SK-MEL-5 (cell line): ENCODE measurements at regions not wholly inside any gene's neighbourhood (a gene's known extent, or its start where the extent isn't known, plus 50 kb on each side); places are given as distances from the start of the nearest gene placed in this dataset.

Experiments used
- DNase-seq: peaks from one replicate; pipeline ENCODE4 v3.0.0-alpha.2; 2016; ENCODE audit warnings: low read depth, low spot score
- in situ Hi-C: cut with HindIII; loops from 2 replicates; pipeline ENCODE4 v1.10.0; 2016; ENCODE audit warnings: low sequenced_read_pairs, high pct_unique_total_duplicates, low pct_unique_long_range_greater_than_20kb

DNA sequence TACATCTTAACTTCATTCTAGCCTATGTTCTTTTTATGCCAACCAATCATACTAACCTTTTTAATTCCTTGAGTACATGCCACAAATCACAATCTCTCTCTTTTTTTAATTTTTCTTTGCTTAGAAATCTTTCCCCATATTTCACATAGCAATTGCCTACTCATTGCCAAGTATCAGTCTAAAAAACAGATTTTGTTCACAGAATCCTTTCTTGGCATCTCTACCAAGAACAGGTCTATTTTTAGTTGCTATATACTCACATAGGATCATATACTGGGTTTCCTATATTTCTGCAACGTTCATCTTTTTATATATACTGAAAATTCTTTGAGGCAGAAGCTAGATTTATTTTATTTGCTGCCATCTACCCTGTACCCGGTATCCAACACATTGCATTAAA lies 292.1 kb downstream of the GASK1B start:
- no peak for DNase-seq
- in situ Hi-C loops, result no loop called here

DNA sequence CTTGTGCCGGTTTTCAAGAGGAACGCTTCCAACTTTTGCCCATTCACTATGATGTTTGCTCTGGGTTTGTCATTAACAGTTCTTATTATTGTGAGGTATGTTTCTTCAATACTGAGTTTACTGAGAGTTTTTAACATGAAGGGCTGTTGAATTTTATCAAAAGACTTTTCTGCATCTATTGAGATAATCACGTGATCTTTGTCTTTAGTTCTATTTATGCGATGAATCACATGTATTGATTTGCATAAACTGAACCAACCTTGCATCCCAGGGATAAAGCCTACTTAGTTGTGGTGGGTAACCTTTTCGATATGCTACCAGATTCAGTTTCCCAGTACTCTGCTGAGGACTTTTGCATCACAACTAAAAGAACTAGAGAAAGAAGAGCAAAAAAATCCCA lies 318.0 kb downstream of the GASK1B start:
- no peak for DNase-seq
- in situ Hi-C loops, result no loop called here

DNA sequence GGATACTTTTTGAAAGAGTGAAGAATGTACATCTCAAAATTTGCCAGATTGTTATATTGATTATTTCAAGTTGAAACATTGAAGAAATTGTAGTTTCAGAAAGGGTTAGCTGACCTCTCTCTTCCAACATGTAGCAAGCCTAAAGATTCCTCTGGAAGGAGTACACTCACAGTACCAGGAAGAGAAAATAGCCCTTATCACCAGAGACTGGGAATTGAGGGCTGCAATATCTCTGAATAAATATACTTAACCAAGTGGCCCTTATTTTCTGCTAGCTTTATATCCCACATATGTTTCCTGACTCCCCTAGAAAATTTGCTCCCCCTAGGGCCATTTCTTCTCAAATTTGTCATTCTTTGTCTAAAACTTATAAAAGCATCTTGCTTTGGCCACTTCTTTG lies 332.2 kb downstream of the GASK1B start:
- no peak for DNase-seq
- in situ Hi-C loops, result no loop called here

DNA sequence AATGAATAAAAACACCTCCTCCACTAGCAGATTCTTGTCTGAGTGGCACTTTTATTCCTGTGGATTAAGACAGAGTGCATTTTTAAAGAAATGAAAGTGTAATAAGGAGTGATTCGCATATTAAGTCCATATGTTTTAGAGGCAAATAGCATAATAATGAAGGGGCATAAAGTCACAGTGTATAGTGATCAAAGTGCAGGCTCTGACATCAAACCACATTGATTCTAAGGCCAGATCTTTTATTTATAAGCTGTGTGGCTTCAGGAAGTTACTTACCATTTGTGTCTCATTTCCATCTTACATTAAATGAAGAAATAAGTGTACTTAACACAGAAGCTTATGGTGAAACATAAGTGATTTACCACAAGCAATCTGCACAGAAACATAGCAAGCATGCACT lies 332.8 kb downstream of the GASK1B start:
- in situ Hi-C loops, result no loop called here

DNA sequence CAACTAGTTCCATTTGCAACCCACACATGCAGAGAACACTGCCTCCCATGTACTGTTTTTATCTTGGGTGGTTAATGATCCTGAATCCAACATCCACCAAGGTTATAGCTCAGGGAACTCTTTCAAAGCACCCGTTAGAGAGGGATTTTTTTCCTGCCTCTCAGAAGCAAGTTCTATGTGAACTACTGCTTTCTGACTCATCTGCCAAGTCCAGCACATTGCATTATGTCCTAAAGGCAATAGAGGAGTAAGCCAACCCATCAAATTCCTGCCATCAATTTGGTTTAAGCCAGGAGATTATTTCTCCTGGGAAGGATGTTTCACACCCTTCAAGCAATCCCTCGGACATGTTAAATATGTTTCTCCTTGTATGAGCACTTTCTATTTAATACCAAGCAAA lies 334.5 kb downstream of the GASK1B start:
- DNase-seq, result no peak
- in situ Hi-C loops, result no loop called here

More for the DNA sequence above, 332.8 kb downstream of the GASK1B start:
- DNase-seq, result no peak

DNA sequence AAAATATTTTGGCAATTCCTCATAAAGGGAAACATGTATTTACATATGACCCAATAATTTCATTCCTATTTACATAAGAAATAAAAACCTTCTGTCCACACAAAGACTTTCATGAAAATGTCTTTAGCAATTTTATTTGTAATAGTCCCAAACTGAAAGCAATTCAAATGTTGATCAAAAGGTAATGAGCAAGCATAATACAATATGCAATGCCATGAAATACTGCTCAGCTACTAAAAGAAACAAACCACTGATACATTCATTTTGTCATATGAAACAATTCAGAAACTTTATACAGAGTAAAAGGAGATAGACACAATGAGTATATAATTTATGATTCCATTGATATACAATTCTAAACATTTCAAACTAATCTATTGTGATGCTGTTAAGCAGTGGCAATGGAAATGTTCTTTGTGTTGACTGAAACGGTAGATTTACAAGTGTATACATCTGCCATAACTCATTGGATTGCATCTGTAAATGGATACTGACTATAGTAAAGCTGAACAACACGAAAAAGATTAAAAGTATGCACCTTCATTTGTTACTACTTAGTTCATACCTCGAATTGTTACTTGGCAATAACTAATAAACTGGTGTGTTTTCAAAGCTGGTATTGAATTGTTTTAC lies 335.6 kb downstream of the GASK1B start:
- in situ Hi-C loops, result no loop called here
- DNase-seq, result no peak

DNA sequence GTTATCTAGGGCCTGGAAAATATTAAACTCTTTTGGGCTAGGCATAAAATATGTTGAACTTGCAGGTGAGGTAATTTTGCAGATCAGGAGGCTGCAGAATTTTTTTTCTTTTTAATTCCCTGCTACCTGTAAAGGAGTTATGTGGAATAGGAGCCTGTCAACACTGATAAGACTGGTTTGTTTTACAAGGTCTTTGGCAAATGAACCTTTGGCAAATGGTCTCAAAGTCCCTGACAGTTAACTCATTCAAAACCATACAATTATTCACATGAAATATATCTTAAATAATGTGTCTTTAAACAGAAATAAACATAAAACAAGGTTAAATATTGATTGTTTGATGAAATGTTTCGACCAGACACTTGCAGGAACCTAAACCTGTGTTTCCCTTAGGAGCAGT lies 340.2 kb downstream of the GASK1B start:
- DNase-seq, result no peak
- in situ Hi-C loops, result no loop called here

DNA sequence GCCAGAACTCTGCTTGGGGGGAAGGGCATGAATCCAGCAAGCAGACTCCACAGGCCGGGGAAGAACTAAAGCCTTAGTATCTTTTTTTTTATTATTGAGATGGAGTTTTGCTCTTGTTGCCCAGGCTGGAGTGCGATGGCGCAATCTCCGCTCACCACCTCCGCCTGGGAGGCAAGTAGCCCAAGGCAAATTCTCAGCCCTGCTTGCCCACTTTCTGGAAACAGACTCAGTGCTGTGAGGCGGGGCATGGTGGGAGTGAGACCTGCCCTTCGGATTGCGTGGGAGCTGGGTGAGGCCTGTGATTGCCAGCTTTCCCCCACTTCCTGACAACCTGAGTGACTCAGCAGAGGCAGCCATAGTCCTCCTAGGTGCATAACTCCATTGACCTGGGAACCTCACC lies 348.8 kb downstream of the GASK1B start:
- no peak for DNase-seq
- in situ Hi-C loops, result no loop called here

DNA sequence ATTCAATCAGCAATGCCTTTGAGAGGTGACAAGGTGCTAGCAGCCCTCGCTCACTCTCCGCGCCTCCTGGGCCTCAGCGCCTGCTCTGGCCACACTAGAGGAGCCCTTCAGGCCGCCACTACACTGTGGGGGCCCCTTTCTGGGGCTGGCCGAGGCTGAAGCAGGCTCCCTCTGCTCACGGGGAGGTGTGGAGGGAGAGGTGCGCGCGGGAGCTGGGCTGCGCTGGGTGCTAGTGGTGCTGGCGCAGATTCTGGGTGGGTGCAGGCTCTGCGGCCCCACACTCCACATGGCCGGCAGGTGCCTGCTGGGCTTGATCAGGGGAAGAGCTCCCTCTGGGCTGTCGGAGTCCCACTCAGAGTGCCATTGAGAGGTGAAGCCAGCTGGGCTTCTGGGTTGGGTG lies 351.0 kb downstream of the GASK1B start:
- in situ Hi-C loops, result no loop called here
- no peak for DNase-seq

DNA sequence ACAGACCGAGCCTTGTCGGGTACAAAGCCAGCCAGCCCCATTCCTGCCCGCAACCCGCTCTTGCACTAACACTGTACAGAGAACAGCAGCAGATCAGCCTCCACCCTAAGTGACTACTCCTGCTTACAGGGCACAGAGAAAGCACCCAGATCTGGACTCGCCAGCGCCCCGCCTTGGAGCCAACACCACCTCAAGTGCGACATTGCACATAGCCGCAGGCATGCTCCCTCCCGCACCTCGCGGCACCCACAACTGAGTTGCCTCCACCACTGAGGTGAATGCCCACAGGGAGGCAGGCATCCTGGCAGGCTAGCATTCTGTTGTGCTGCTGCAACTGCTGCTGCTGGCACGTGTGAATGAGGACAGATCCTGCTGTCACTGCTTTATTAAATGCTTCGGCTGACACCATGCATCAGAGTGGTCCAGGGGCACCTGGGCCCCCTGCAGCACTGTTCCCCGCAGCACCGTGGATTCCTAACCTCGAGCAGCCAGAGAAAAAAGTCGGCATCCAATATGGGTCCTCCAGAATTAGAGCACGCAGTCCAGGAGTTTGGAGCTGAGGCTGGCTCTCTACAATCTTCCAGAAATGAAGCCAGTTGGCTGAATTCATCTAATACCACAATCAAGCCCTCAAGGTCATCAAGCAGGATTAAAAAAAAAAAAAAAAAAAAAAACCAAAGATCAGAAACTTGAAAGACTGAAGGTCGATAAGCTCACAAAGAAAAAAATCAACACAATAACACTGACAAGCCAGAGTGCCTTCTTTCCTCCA lies 352.9 kb downstream of the GASK1B start:
- in situ Hi-C loops, result no loop called here
- DNase-seq, result no peak

DNA sequence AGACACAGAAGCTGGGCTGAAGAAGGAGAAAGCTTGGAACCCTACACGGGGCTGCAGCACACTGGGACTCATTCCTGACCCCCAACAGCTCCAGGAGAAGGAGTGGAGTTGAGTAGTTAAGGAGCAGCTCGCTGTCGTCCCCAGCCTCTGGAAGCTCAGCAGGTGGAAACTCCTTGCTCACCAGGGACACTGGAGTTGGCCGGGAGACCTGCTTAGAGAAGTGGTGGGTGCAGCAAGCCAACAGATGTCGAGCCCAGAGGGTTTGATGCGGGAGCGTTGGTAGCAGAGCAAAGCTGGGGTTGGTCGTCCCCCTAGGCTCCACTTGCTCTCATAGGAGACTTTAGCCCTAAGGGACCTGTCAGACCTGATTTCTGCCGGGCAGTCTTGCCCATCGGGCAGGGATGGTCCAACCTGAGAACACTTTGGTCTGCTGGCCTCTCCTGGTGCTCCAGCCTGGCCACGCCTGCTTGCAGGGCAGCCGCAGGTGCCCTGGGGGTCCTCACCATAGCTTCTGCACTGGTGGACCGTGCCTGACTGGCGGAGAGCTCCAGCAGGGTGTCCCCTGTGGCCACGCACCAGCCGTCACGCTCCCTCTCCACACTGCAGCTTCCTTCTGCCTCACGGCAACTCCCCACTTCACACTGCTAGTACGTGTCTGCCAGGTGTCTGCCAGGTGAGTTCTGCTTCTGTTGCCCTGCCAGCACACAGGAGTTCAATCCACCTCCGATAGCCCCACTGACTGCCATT lies 353.7 kb downstream of the GASK1B start:
- in situ Hi-C loops, result no loop called here

DNA sequence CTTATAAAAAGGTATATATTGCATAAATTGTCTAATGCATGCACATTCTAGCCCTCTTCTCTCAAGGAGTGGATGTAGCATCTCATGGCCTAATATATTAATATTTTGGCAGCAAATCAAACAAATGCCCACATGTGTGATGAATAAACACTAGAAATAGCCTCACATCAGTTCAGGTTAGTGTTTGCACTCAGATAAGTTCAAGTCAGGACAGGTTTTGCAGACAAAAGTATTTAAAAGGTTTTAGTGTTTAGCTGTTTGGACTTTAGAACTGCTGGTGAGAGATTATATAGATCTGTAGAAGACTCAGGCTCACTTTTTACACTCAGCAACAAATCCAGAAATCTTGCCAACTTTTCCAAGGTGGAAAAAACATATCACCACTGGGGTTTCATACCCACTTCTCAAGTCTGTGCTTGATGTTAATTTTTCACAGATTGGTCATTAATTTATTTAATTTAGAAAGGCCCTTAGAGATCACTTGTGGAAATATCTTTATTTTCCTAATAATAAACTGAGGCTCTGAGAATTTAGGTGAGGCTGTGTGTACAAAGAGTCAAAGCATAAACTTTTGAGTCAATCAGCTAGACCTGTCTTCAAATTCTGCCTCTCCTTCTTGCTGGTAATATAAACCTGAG lies 362.6 kb downstream of the GASK1B start:
- no peak for DNase-seq
- in situ Hi-C loops, result no loop called here

More for the DNA sequence above, 353.7 kb downstream of the GASK1B start:
- no peak for DNase-seq

DNA sequence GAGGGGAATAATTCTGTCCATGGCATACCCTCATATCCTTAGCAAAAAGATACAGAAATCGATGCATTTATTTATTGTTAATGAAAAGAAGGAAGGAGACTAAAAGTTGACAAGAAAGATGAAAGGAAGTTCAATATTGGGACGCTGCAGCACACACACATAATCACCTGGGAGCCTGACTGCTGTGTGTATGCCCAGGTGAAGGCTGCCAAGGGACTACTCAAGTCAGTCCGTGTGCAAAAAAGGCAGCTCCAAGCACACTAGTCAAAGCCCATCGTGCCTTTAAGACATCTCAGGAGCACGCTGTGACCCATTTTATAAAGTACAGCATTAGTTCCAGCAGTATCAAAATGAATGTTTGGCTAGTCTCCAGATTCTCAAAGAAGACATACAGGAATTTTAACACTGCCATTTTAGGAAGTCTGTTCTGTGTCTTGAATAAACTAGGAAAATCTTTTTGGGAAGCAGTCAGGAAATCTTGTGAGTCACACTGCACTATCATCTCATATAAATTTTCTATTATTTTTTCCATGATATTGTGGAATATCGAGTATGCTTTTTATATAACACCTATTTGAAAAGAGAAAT lies 363.9 kb downstream of the GASK1B start:
- no peak for DNase-seq
- in situ Hi-C loops, result no loop called here

DNA sequence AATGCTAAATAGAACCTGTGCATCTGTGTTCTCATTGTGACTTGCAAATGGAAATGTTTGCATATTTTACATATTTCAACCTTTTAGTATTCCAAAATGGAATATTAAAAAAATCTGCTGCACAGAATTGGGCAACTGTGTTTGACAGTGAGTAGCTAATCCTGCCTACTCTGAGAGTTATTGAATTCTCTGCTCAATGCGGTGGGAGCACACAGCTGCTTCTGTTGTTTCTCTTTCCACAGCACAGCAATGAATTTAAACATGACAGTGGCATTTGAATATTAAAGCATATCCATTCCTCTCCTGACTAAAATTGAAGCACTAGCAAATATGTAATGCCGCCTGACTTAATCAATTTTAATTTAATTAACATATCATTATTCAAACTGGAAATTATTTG lies 366.6 kb downstream of the GASK1B start:
- no peak for DNase-seq
- in situ Hi-C loops, result no loop called here

DNA sequence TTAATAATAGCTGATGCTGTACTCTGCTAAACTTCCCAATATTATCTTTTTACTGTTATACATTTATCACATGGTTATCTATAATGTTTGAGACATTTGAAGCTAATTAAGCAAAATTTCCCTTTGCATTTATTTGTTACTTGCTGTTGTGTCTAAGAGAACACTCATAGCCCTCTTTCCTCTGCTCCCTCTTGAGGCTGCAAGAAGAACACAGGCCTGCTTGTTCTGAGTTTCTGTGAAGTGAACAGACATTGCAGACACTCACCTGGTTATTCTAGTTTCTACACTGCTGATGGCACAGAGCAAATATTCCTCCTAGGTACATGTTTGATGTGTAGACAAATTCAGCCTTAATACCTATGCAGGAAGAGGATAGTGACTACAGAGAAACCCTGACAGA lies 367.8 kb downstream of the GASK1B start:
- DNase-seq, result peak; percentile 34
- in situ Hi-C loops, result no loop called here

DNA sequence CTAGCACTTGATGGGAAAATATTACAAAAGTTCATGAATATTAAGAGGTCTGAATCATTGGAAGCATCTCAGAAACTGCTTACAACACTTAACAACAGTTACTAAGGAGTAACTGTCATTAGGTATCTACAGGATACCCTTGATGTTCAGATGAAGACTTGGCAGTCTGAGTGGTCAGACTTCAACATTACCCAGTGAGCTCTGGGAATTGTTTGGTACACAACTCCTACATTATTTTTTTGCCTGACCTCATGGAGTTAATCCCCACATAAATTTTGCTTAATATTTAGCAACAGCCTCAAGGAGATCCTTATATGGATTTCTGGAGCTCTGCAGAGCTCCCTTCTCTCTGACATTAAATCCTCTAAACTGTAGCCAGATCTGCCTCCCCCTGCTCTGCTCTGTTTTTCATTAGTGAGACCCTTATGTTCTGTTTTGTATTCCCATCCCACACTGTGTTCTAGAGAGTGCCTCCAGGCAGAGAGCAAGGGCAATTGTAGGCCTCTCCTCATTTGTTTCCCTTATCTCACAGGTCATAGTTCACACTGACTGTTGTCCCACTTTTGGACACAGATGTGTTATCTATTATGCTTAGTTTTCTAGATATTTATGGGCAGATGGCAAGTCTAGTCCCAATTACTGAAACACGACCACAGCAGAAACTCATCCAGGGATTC lies 368.8 kb downstream of the GASK1B start:
- DNase-seq, result no peak
- in situ Hi-C loops, result no loop called here

DNA sequence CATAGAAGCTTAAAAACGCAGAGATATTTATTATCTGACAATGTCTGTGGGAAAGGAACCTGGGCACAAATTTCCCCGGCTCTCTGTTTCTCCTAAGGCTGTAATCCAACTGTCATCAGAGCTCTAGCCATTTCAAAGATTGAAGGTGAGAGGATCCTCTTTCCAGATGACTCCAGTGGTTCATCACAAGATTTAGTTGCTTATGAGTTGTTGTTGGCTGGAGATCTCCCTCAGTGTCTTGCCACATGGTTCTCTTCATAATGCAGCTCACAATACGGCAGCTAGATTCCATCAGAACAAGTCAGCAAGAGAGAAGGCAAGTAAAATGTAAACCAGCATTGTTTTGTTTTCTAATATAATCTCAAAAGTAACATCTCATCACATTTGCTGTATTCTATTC lies 369.4 kb downstream of the GASK1B start:
- in situ Hi-C loops, result no loop called here
- no peak for DNase-seq
